AML-193 (cell line): ENCODE measurements at regions not wholly inside any gene's neighbourhood (a gene's known extent, or its start where the extent isn't known, plus 50 kb on each side); places are given as distances from the start of the nearest gene placed in this dataset.
"Not testable (repeated sequence)": the region's sequence is repeated elsewhere in the genome, so short reads cannot be mapped to it uniquely, and the experiment has no call there.

Experiments used
- DNase-seq, 2 experiments: peaks; one replicate each; lab custom pipeline; 2025; lab: John Stamatoyannopoulos, UW

DNA sequence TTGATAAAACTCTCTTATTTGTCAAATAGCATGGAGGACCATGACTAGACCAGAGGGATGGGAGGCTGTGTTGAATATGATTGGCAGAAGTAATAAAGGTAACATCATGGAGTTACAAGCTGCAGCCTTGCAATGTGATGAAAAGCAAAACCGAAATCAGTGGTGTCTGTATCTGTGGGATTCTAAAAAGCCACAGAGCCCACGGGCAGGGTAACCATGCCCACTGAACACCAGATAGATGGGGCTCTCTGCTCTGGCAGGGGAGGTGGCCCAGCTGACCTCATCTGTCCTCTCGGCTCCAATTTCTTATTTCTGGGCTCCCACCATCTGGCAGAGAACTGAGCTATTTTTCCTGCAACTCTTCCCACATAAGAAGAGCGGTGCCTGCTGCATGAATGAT lies 1072.2 kb downstream of the GATA3 start:
- DNase-seq = no peak

DNA sequence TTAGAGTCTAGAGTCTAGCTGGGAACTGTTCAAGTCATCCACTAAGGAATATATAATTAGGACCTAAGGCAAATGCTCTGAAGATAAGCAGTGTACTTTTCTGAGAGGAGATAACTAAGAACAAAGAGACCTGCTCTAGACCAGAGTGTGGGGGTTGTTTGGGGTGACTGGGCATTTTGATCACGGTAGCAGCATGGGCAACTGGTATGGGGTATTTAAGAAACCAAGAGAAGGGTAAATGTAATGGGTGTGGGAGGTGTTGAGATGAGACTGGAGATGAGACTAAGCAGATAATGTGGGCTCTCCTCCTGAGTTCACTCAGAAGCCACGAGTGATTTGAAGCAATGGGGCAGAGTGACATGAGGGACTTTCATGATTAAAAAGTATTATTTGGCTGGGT lies 1082.9 kb downstream of the GATA3 start:
- DNase-seq = no peak

DNA sequence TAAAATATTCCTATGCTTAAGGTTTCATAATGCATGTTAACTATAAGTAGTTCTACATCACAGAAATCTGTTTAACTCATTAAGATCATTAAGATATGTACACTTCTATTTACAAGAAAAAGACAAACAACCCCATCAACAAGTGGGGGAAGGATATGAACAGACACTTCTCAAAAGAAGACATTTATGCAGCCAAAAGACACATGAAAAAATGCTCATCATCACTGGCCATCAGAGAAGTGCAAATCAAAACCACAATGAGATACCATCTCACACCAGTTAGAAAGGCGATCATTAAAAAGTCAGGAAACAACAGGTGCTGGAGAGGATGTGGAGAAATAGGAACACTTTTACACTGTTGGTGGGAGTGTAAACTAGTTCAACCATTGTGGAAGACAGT lies 1084.3 kb downstream of the GATA3 start:
- DNase-seq = not testable (repeated sequence)

DNA sequence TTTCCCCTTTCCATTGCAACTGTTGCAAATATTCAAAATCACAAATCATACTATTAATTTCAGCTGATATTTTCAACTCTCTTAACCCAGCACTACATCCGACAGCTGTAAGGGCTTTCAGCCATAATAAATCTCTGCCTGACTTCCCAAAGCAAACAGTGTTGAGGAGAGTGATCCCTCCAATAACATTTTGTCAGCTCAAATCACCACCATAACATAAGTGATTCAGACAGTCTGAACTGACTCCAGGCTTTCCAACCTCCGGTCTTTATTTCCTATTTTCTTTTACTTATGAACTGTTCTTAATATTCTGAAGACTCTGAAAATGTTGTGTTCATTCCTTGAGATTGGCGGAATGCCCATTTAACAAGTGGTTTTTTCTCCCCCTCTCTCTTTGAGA lies 1085.9 kb downstream of the GATA3 start:
- DNase-seq = no peak

DNA sequence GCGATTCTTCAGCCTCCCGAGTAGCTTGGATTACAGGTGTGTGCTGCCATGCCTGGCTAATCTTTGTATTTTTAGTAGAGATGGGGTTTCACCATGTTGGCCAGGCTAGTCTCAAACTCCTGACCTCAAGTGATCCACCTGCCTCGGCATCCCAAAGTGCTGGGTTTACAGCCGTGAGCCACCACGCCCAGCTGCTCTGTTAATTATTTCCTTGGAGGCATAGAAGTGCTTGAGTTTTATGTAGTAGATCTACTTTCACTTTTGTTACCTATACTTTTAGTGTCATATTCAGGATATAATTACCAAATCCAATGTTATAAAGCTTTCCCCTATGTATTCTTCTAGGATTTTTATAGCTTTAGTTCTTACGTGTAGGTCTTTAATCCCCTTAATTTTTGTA lies 1093.0 kb downstream of the GATA3 start:
- DNase-seq = no peak

DNA sequence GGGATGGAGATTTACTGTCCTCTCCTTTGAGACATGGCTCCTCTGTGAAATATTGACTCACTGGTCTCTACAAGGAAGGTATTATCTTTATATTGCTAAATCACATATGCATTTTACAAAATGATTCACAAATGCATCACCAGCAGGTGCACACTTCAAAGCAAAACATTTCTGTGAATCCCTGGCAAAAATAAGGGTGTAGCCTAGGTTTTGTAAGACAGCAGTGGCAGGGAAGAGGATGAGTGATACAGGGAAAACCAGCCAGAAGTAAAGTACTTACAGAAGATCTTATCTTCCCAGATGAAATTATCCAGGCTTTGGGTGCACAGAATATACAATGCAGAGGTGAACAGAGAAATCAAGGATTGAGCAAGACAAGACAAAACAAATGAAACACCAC lies 1094.6 kb downstream of the GATA3 start:
- DNase-seq = no peak

DNA sequence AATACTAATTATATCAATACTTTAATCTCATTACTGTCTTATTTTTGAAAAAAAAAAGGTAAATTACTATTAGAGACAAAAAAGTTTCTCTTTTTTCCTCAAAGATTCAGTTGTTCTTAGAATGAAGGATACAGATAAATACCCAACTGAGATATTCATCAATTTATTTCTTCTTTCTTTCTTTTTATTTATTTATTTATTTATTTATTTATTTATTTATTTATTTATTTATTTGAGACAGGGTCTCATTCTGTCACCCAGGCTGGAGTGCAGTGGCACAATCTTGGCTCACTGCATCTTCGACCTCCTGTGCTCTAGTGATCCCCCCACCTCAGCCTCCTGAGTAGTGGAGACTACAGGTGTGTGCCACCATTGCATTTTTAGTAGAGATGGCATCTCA lies 1098.6 kb downstream of the GATA3 start:
- DNase-seq = not testable (repeated sequence)

DNA sequence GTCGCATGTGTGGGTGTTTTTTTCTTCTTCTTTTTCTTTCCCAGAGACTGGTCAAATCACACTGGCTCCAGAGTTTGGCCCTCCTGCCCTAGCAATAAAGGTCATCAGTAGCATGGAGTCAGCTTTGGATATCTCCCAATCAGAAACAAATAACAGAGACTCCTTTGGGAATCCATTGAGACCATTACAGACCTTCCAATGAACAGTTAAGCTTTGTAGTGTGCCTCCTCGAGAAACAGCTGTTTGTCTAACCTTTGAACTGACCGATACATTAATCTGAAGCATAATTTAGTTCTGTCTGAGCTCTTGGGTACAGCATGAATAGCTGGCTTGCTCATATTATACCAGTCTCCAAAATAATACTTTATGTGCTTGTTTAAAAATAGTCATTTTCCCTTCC lies 1103.2 kb downstream of the GATA3 start:
- no peak for DNase-seq

DNA sequence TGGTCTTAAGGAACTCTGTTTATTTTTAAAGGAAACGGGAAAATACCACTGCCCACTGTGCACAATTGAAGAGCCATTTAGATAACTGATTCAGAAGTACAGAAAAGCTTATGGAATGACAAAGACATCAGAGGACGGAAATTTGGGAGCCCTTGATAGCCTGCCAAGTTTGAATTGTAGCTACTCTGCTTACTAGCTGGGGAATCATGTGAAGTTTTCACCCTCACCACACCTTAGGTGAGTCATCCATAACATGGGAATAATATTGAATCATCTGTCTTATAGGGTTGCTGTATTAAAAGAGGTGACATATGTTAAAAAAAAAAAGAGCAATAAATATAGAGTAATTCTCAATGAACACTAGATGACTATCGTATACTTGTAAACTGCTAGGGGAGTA lies 1104.2 kb downstream of the GATA3 start:
- DNase-seq = no peak

DNA sequence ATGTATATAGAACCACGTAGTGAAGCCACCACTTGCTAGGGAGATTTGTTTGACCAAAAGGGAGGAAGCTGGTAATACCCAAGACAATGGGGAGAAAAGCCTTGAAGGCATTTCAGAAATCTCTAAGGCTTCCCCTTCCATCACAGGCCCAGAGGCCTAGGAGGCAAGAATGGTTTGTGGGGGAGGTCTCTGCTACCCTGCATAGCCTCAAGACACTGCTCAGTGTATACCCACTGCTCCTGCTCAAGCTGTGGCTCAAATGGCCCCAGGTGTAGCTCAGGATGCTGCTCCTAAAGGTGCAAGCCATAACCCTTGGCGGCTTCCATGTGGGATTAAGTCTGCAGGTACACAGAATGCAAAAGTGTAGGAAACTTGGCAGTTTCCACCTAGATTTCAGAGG lies 1105.8 kb downstream of the GATA3 start:
- DNase-seq = no peak

DNA sequence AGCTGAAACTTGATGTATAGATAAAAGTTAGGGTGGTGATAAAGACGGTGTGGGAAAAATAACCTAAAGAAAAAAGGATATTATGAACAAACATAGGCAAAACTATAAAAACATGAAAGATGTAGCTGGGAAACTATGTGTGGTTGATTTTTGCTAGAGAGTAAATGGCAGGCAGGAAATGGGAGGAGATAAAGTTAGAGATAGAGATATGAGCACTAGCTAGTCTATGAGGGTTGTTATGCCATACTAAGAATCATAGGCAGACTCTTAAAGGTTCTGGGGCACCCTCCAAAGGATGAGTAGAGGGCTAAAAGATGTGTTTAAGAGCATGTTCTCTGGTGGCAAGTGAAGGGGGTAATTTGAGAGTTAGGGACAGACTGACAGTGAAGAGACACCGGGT lies 1109.2 kb downstream of the GATA3 start:
- no peak for DNase-seq

DNA sequence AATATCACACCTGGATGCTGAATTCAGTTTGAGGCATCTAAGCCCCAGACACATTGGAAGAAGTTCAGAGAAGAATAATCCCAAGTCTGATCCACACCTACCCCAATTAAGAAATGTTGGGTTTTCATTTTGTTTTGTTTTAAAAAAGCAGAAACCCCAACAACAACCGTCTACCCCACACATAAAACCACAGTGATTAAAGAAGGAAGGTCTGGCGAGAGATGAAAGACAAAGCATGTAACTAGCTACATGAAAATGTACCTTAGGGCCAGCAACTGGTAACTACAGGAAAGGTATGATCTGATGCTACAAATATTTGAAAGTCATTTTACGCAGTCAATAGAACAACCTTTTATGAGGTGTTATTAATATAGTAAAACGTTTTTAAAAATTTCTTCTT lies 1112.3 kb downstream of the GATA3 start:
- no peak for DNase-seq

DNA sequence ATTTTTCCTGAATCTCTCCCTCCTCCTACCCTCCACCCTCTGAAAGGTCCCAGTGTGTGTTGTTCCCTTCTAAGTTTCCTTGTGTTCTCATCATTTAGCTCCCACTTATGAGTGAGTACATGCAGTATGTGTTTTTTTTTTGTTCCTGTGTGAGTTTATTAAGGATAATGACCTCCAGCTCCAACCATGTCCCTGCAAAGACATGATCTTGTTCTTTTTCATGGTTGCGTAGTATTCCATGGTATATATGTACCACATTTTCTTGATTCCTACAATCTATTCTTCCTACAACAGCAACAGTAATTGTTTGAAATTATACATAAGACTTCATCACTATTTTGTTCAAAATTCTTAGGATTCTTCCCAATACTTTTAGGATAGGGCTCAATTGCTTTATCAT lies 1117.8 kb downstream of the GATA3 start:
- no peak for DNase-seq

DNA sequence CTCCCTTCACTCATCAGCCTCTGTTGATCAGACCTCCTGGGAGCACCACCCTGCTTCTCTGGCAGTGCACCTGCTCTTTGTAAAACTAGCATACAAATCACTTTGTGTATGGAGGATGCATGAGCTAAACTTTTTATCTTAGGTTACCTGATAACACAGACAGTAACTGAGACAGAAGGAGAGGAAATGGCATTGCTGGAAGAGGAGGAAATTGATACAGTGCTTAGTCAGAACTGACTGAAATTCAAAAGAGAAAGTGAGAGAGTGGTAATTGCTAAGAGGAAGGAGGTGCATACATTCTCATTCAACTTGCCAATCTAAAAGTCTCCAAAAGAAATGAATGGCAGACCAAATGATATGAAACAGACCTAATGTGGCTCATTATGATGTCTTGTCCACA lies 1120.7 kb downstream of the GATA3 start:
- DNase-seq = no peak

DNA sequence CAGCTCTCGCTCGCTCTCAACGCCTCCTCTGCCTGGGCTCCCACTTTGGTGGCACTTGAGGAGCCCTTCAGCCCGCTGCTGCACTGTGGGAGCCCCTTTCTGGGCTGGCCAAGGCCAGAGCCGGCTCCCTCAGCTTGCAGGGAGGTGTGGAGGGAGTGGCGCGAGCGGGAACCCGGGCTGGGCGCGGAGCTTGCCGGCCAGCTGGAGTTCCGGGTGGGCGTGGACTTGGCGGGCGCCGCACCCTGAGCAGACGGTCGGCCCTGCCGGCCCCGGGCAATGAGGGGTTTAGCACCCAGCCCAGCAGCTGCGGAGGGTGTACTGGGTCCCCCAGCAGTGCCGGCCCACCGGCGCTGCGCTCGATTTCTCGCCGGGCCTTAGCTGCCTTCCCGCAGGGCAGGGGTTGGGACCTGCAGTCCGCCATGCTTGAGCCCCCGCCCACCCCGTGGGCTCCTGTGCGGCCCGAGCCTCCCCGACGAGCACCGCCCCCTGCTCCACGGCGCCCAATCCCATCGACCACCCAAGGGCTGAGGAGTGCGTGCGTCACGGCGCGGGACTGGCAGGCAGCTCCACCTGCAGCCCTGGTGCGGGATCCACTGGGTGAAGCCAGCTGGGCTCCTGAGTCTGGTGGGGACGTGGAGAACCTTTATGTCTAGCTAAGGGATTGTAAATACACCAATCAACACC lies 1128.9 kb downstream of the GATA3 start:
- DNase-seq = not testable (repeated sequence)

DNA sequence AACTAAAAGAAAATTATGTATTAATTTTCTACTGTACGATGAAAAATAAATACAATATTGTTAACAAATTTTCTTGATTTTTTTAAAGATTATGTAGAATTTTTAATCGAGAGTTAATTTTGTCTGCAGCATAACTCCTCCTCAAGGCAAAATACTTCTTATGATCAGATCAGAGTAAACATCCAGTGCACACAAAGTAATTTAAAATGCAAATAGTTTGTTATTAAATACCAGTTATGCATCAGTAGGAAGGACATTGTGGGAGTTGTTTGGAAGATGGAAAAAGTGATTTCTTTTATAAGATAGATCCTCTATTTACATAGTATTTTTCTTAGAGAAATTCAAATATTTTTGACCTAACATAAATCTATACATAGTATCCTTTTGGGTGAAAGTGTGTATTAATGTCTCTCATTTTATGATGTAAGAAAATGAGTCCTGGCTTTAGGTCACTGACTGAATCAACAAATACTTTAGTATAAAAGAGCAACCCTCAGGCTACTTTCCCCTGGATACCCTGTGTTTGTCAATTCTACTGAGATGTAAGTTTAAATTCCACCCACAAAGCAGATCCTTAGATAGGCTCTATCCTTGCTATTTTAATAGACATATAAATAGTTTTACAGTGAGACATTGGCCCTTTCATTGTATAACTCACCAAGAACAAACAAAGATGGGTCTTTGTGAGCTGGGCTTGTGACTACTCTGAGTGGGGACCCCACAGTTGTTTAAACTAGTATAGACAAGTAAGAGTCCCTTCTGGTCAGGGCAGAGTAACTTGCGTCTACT lies 1133.7 kb downstream of the GATA3 start:
- no peak for DNase-seq

DNA sequence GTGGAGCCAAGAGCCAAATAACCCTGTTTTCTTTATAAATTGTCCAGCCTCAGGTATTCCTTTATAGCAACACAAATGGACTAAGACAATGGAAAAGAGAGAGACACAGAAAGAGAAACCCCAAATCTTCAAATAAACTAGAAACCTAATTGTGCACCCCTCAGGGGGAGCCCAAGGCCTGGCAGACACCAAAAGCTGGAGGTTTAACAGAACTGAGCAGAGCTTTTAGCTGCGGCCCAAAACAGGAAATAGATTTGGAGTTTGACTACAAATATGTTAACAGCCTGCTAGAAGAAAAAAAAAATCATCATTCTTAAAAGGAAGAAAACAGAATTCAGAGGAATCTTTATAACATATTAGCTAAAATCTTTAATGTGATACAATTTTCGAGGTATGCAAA lies 1135.0 kb downstream of the GATA3 start:
- no peak for DNase-seq

DNA sequence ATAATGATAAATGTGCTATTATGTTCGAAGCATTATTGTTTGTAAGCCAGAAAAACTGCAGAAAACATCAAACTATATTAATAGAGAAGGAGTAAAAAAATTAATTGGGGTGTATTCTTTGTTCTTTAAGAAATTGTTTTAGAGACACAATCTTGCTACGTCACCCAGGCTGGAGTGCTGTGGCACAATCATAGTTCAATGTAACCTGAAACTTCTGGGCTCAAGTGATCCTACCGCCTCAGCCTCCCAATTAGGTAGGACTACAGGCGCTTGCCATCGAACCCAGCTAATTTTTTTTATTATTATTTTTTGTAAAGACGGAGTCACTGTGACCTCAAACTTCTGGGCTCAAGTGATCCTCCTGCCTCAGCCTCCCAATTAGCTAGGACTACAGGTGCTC lies 1138.6 kb downstream of the GATA3 start:
- no peak for DNase-seq

DNA sequence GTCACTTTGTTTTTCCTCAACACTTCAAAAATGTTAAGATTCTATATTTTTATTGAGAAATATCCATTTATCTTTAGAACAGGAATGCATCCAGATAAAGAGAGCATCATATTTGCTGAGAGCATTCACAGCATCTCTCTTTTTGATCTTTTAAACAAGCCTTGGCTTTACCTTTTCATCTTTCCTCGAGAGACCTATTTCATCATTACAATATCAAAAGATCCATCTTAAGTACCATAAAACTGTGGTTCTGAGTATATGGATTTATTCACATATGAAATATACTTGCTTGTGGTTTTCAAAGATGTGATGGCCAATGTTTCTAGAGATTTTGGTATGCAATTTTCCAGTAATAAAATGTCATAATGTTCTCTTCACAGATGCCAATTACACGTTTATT lies 1140.9 kb downstream of the GATA3 start:
- no peak for DNase-seq

DNA sequence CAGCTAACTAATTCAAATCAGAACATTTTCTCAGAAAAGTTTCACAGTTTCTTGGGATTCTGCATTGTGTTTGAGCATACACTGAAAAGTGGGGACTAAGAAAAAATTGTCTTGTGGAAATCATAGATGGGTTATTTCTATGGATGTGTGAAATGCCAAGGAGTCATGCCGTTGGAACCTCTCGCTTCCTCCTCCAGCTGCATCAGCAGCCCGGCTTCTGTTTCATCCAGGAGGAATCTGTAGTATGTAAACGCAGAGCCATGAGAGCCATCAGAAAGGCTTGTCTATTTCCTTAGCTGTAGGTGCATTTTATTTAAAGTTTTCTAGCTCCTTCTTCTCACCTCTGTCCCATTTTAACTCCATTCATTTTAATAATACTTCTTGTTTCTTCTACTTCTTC lies 1144.1 kb downstream of the GATA3 start:
- DNase-seq = no peak

DNA sequence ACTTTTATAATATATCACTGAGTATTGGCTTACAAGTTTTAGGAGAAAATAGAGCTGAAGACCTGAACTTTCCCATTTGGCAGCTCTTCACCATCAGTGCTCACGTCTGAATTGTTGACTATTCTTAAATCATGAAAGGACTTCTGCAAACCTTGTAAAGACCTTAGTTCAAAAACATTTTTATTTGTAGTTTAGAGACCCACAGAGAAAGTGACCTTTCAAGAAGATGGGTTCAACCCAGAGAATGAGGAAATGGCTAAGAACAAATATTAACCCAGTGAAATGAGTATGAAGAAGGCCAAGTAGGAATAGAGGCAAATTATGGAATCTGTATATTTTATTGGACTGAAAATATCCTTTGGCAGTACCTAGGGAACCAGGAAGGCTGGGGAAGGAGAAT lies 1151.1 kb downstream of the GATA3 start:
- no peak for DNase-seq

DNA sequence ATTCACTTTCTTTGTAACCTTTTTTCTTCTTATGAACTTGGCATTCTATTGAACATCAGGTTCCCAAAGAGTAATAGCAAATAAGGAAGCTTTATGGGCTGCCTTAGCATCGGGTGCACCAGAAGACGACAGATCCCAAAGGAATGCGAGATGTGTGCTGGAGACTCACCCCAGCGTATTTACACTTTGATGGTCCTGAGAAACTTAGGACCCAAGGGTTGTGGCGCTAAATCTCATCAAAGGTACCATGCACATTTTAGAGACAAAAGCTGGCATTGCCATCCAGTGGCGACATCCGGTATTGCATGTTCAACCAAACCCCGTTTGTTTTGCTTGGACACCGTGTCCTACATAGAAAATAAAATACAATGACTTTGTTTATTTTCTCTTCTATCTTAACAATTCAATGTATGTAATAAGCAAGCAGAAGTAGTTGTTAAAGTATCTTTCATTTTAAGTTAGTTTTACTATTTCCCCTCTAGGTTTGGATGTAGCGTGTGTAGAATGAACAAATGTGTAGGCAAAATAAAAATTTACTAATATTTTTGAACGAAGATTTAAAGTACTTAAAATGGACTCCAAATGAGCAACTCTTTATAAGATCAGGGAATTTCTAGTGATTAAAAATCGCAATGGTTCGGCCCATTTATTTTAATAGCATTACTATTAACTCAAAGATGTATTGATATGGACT lies 1154.8 kb downstream of the GATA3 start:
- DNase-seq = peak in 1 of 2 experiments; percentile 18

DNA sequence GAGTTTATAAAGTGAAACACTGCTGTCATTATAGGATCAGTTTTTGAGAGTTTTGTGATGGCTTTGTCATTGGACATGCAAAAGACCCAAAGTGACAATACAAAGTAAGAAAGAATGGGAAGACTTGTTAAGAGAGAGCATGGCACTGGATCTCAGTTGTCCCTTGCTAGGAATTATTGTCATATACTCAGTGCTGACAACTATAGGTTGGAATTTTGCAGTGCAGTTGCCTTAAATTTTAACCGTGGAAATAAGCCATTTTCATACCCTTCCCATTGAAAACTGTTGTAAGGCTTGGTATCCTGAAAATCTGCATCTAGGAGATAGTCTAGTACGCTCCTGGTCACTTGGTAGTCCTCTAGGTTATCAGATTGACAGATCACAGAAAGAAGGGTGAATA lies 1156.7 kb downstream of the GATA3 start:
- DNase-seq = no peak
